ENCODE measurements at regions not wholly inside any gene's neighbourhood (a gene's known extent, or its start where the extent isn't known, plus 50 kb on each side); places are given as distances from the start of the nearest gene placed in this dataset.
"Not testable (repeated sequence)": the region's sequence is repeated elsewhere in the genome, so short reads cannot be mapped to it uniquely, and the experiment has no call there.

GRCh38 chr1:41975850-41976569 lies 57.3 kb upstream of the HIVEP3 start:
- Histone ChIP-seq H3K79me2 (ENCODE audit: insufficient read depth, low read length) (no peaks in the 10 kb centered on the region), H3K36me3 (ENCODE audit: insufficient read depth, low read length) (no peaks in the 10 kb centered on the region), H3K4me2 (ENCODE audit: insufficient read depth, low read length) (no peak overlapping the region), H2AFZ (ENCODE audit: low read length) (no peak overlapping the region), H4K20me1 (ENCODE audit: insufficient read depth, low read length) (no peaks in the 10 kb centered on the region), H3K9me3 (ENCODE audit: low read depth, low read length) (no peaks in the 10 kb centered on the region), H3K27me3 (ENCODE audit: insufficient read depth, low read length) (no peaks in the 10 kb centered on the region), H3K27ac (ENCODE audit: low read depth, low read length) (no peak overlapping the region), H3K4me1 (ENCODE audit: insufficient read depth, low read length) (no peaks in the 10 kb centered on the region), H3K4me3 (ENCODE audit: insufficient read depth, low read length) (no peak overlapping the region)
- no peak for TF ChIP-seq CTCF (IDR thresholded peaks at IDR 0.05; ENCODE audit: extremely low read depth, low read depth, low read length)
- DNase-seq (ENCODE audit: insufficient read length, low spot score, missing footprints) = no peak

GRCh38 chr1:41975121-41975520 lies 56.4 kb upstream of the HIVEP3 start:
- TF ChIP-seq CTCF (IDR thresholded peaks at IDR 0.05; ENCODE audit: extremely low read depth, low read depth, low read length) = no peak
- no peak overlapping the region for H2AFZ ChIP-seq (ENCODE audit: low read length)
- H3K36me3 ChIP-seq (ENCODE audit: insufficient read depth, low read length) = no peaks in the 10 kb centered on the region

GRCh38 chr1:41968557-41968956 lies 49.8 kb upstream of the HIVEP3 start:
- H3K79me2 ChIP-seq (ENCODE audit: insufficient read depth, low read length); H2AFZ ChIP-seq (ENCODE audit: low read length); H3K4me1 ChIP-seq (ENCODE audit: insufficient read depth, low read length); H4K20me1 ChIP-seq (ENCODE audit: insufficient read depth, low read length); DNase-seq (ENCODE audit: insufficient read length, low spot score, missing footprints); H3K27ac ChIP-seq (ENCODE audit: low read depth, low read length); H3K36me3 ChIP-seq (ENCODE audit: insufficient read depth, low read length); H3K27me3 ChIP-seq (ENCODE audit: insufficient read depth, low read length); H3K4me2 ChIP-seq (ENCODE audit: insufficient read depth, low read length); H3K9me3 ChIP-seq (ENCODE audit: low read depth, low read length); H3K4me3 ChIP-seq (ENCODE audit: insufficient read depth, low read length): not testable (repeated sequence)

More at GRCh38 chr1:41975121-41975520, 56.4 kb upstream of the HIVEP3 start:
- Histone ChIP-seq H4K20me1 (ENCODE audit: insufficient read depth, low read length) (no peaks in the 10 kb centered on the region), H3K4me3 (ENCODE audit: insufficient read depth, low read length) (no peak overlapping the region), H3K79me2 (ENCODE audit: insufficient read depth, low read length) (no peaks in the 10 kb centered on the region), H3K4me2 (ENCODE audit: insufficient read depth, low read length) (no peak overlapping the region), H3K27me3 (ENCODE audit: insufficient read depth, low read length) (no peaks in the 10 kb centered on the region), H3K27ac (ENCODE audit: low read depth, low read length) (no peak overlapping the region), H3K9me3 (ENCODE audit: low read depth, low read length) (no peaks in the 10 kb centered on the region), H3K4me1 (ENCODE audit: insufficient read depth, low read length) (no peaks in the 10 kb centered on the region)
- no peak for DNase-seq (ENCODE audit: insufficient read length, low spot score, missing footprints)
